BLaER1 (cell line): ENCODE measurements at regions not wholly inside any gene's neighbourhood (a gene's known extent, or its start where the extent isn't known, plus 50 kb on each side); places are given as distances from the start of the nearest gene placed in this dataset.
"Not testable (repeated sequence)": the region's sequence is repeated elsewhere in the genome, so short reads cannot be mapped to it uniquely, and the experiment has no call there.

Experiments
- H3K27ac ChIP-seq: shearing (Covaris generic); formaldehyde crosslinking; 2 replicates; pipeline ENCODE4 v1.8.1; 2022
- H3K27me3 ChIP-seq: shearing (Covaris generic); formaldehyde crosslinking; 2 replicates; pipeline ENCODE4 v1.8.1; 2022
- H3K36me3 ChIP-seq: shearing (Covaris generic); formaldehyde crosslinking; 2 replicates; pipeline ENCODE4 v1.8.1; 2022
- H3K4me1 ChIP-seq: shearing (Covaris generic); formaldehyde crosslinking; 2 replicates; pipeline ENCODE4 v1.8.1; 2022
- H3K4me2 ChIP-seq: shearing (Covaris generic); formaldehyde crosslinking; 2 replicates; pipeline ENCODE4 v1.8.1; 2022
- H3K4me3 ChIP-seq: shearing (Covaris generic); formaldehyde crosslinking; 2 replicates; pipeline ENCODE4 v1.8.1; 2022
- H3K9ac ChIP-seq: shearing (Covaris generic); formaldehyde crosslinking; 2 replicates; pipeline ENCODE4 v1.8.1; 2022
- H3K9me3 ChIP-seq: shearing (Covaris generic); formaldehyde crosslinking; 2 replicates; pipeline ENCODE4 v1.8.1; 2022
- H4K20me1 ChIP-seq: shearing (Covaris generic); formaldehyde crosslinking; 2 replicates; pipeline ENCODE4 v1.8.1; 2022
- Cebpa-rat ChIP-seq: shearing (Covaris generic); IDR thresholded peaks from 2 replicates; pipeline ENCODE4 v1.8.1; 2022

GRCh38 chr6:88441346-88441745, 275.2 kb upstream of the CNR1 start:
- TF ChIP-seq Cebpa-rat: no peak
- Histone ChIP-seq H3K27me3 (no peaks in the 10 kb centered on the region), H3K27ac (no peak overlapping the region), H3K4me3 (no peak overlapping the region), H4K20me1 (no peaks in the 10 kb centered on the region), H3K36me3 (no peaks in the 10 kb centered on the region), H3K9me3 (no peaks in the 10 kb centered on the region), H3K4me2 (peak overlapping the region; percentile 30; the same call in 1 of the 2 replicates), H3K4me1 (peaks cover 9% of the 10 kb centered on the region; the same call in 1 of the 2 replicates), H3K9ac (no peak overlapping the region)

DNA sequence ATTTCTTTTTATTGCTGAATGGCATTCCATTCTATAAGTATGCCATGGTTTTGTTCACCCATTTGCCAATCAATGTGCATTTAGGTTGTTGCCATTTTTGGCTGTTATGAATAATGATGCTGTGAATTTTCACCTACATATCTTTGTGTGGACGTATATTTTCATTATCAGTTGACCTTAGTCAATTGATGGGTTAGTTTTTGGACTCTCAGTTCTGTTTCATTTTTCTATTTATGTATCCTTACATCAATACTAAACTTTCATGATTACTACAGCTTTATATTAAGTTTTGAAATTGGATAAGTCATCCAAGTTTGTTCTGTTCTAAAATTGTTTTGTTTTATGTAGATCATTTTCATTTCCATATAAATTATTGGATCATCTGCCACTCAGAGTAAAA, 261.9 kb upstream of the CNR1 start:
- Histone ChIP-seq H3K4me2 (no peak overlapping the region), H3K27me3 (no peaks in the 10 kb centered on the region), H3K27ac (no peak overlapping the region), H4K20me1 (no peaks in the 10 kb centered on the region), H3K4me3 (no peak overlapping the region), H3K9me3 (no peaks in the 10 kb centered on the region), H3K36me3 (no peaks in the 10 kb centered on the region), H3K4me1 (no peaks in the 10 kb centered on the region), H3K9ac (no peak overlapping the region)
- no peak for TF ChIP-seq Cebpa-rat

DNA sequence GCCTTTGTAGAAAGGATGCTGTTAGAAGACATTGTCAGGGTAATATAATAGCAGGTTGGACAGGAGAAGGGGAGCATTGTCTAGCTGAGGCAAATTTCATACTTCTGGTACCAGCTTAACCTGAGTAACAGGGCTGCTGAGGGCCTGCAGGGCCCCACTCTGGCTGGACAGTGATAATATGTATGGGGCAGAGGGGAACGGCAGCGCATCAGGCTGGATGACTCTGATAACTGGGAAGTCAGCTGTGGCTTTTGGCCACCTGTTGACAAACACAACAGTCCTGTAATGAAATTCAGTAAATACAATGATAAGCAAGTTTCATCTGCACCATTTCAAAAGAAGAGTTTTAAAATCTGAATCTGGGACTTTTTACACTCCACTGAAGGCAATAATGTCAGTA, 259.9 kb upstream of the CNR1 start:
- Histone ChIP-seq H3K4me2 (no peak overlapping the region), H3K27me3 (no peaks in the 10 kb centered on the region)

DNA sequence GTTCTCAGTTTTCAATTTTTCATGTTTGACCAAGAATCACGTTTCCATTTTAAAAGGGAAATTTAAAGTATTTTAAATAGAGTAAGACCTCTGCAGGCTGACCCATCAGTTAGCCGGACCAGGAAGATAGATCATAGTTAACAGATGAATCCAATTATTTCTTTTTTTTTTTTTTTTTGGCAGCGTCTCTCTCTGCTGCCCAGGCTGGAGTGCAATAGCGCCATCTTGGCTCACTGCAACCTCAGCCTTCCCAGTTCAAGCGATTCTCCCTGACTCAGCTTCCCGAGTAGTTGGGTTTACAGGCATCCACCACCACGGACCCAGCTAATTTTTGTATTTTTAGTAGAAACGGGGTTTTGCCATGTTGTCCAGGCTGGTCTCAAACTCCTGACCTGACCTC, 256.7 kb upstream of the CNR1 start:
- Histone ChIP-seq H3K27me3 (no peaks in the 10 kb centered on the region), H3K4me3 (no peak overlapping the region), H4K20me1 (no peaks in the 10 kb centered on the region), H3K27ac (no peak overlapping the region), H3K9me3 (no peaks in the 10 kb centered on the region), H3K4me2 (no peak overlapping the region), H3K9ac (no peak overlapping the region), H3K4me1 (no peaks in the 10 kb centered on the region), H3K36me3 (no peaks in the 10 kb centered on the region)
- TF ChIP-seq Cebpa-rat: no peak

More for the DNA sequence above, 259.9 kb upstream of the CNR1 start:
- Histone ChIP-seq H3K9me3 (no peaks in the 10 kb centered on the region), H3K27ac (no peak overlapping the region), H4K20me1 (no peaks in the 10 kb centered on the region), H3K9ac (no peak overlapping the region), H3K4me3 (no peak overlapping the region), H3K4me1 (no peaks in the 10 kb centered on the region), H3K36me3 (no peaks in the 10 kb centered on the region)
- no peak for TF ChIP-seq Cebpa-rat

- H3K9ac ChIP-seq, H3K27ac ChIP-seq, H3K36me3 ChIP-seq, H3K4me2 ChIP-seq, H3K4me3 ChIP-seq, H3K27me3 ChIP-seq, H4K20me1 ChIP-seq, H3K9me3 ChIP-seq, H3K4me1 ChIP-seq: not testable (repeated sequence)
These were observed 254.9 kb upstream of the CNR1 start for GRCh38 chr6:88420967-88421488.

- not testable (repeated sequence) for H3K9ac ChIP-seq, H3K4me1 ChIP-seq, H3K9me3 ChIP-seq, H4K20me1 ChIP-seq, H3K27me3 ChIP-seq, H3K27ac ChIP-seq, H3K4me3 ChIP-seq, H3K4me2 ChIP-seq, H3K36me3 ChIP-seq
These were observed 253.0 kb upstream of the CNR1 start for GRCh38 chr6:88418921-88419810.

DNA sequence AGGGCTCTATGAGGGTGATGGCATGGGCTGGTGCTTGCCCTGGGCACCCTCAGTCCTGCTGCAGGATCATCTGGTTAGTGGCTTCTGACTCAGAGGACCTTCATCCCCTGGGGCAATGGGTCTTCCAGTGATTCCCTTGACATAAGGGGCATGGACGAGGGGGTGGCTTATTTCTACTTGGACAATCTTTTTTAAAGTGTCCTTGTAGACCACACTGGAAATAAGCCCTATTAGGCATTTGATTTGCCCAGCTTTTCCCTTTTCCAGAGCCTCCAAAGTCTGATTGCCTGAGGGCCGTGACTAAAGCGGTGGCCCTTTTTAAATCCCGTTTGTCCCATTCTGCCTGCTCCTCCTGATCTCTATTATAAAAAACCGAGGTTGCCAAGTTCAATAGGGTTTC, 251.2 kb upstream of the CNR1 start:
- not testable (repeated sequence) for H3K9ac ChIP-seq, H3K4me2 ChIP-seq, H3K27me3 ChIP-seq, H3K9me3 ChIP-seq, H3K36me3 ChIP-seq, H3K4me1 ChIP-seq, H3K4me3 ChIP-seq, H3K27ac ChIP-seq, H4K20me1 ChIP-seq

GRCh38 chr6:88413459-88413858, 247.3 kb upstream of the CNR1 start:
- no peaks in the 10 kb centered on the region for H3K4me1 ChIP-seq
- no peaks in the 10 kb centered on the region for H3K27me3 ChIP-seq
- no peak for TF ChIP-seq Cebpa-rat
- no peak overlapping the region for H3K27ac ChIP-seq
- no peaks in the 10 kb centered on the region for H4K20me1 ChIP-seq
- H3K9ac ChIP-seq: no peak overlapping the region
- no peak overlapping the region for H3K4me3 ChIP-seq
- H3K4me2 ChIP-seq: no peak overlapping the region
- H3K9me3 ChIP-seq: no peaks in the 10 kb centered on the region
- no peaks in the 10 kb centered on the region for H3K36me3 ChIP-seq

GRCh38 chr6:88408355-88408754, 242.2 kb upstream of the CNR1 start:
- not testable (repeated sequence) for H3K4me2 ChIP-seq, H4K20me1 ChIP-seq, H3K36me3 ChIP-seq, H3K9ac ChIP-seq, H3K27ac ChIP-seq, H3K9me3 ChIP-seq, H3K27me3 ChIP-seq, H3K4me3 ChIP-seq, H3K4me1 ChIP-seq

GRCh38 chr6:88406674-88407073, 240.5 kb upstream of the CNR1 start:
- H3K4me3 ChIP-seq, H3K9me3 ChIP-seq, H3K4me1 ChIP-seq, H3K36me3 ChIP-seq, H3K27ac ChIP-seq, H3K9ac ChIP-seq, H4K20me1 ChIP-seq, H3K27me3 ChIP-seq, H3K4me2 ChIP-seq: not testable (repeated sequence)

DNA sequence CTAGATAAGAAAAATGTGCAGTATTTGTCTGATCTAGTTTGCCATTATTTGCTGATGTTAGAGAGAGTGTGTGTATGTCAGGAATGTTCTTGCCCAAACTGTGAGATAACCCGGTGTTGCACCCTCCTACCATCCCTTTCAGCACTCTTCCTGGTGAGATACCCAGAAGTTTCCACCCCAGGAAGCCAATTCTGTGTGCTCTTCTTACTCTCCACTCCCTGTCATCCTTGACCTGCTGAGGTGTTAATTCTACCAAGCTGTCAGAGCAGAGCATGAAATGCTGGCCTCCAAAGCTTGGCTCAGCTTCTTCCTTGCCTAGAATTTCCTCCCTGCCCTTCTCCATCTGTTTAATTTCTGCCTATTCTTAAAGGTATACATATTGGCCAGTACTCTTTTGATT, 237.3 kb upstream of the CNR1 start:
- Histone ChIP-seq H3K4me2 (no peak overlapping the region), H3K36me3 (no peaks in the 10 kb centered on the region), H3K27me3 (no peaks in the 10 kb centered on the region), H3K4me3 (no peak overlapping the region), H3K27ac (no peak overlapping the region), H3K9me3 (no peaks in the 10 kb centered on the region), H4K20me1 (no peaks in the 10 kb centered on the region), H3K4me1 (no peaks in the 10 kb centered on the region), H3K9ac (no peak overlapping the region)
- TF ChIP-seq Cebpa-rat: no peak
